ENCODE measurements at regions not wholly inside any gene's neighbourhood (a gene's known extent, or its start where the extent isn't known, plus 50 kb on each side); places are given as distances from the start of the nearest gene placed in this dataset.

DNA sequence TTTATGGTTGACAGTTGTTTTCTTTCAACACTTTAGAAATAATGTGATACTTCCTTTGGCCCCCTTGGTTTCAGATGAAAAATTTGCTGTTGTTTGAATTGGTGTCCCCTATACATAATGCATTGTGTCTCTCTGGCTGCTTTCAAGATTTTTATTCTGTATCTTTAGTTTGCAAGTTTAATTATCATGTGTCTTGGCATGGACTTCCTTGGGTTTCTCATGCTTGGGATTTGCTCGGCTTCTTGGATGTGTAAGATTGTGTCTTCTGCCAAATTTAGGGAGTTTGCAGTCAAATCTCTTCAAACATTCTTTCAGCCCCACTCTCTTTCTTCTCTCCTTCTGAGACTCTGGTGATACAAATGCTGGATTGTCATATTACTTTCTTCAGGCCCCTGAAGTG, 53.4 kb upstream of the PTPRG start:
- no peaks in the 10 kb centered on the region for H3K27me3 ChIP-seq (ENCODE audit: control insufficient read depth in 2 of 2, insufficient read depth in 1 of 2, low read length in 1 of 2)
- DNase-seq (ENCODE audit: low read depth in 6 of 9, low spot score in 9 of 9), result no peak
- H3K9me3 ChIP-seq (ENCODE audit: control insufficient read depth in 2 of 2, insufficient read depth in 1 of 2, low read length in 1 of 2), result peaks cover 0 to 8% of the 10 kb centered on the region in 2 donors
- H3K4me3 ChIP-seq (ENCODE audit: low read length in 2 of 2), result no peak overlapping the region
- H3K36me3 ChIP-seq (ENCODE audit: control insufficient read depth in 2 of 2, insufficient read depth in 2 of 2, low read length in 1 of 2), result no peaks in the 10 kb centered on the region
- H3K4me1 ChIP-seq (ENCODE audit: control insufficient read depth in 2 of 2, insufficient read depth in 2 of 2, low read length in 2 of 2), result no peaks in the 10 kb centered on the region
- WGBS, result 93% methylated on average over 1 of the region's 1 CpG
- no peak overlapping the region for H3K27ac ChIP-seq (ENCODE audit: low read depth in 1 of 2, low read length in 1 of 2)

Data from thymus (tissue), 11 donors.